ENCODE measurements at regions not wholly inside any gene's neighbourhood (a gene's known extent, or its start where the extent isn't known, plus 50 kb on each side); places are given as distances from the start of the nearest gene placed in this dataset.

DNA sequence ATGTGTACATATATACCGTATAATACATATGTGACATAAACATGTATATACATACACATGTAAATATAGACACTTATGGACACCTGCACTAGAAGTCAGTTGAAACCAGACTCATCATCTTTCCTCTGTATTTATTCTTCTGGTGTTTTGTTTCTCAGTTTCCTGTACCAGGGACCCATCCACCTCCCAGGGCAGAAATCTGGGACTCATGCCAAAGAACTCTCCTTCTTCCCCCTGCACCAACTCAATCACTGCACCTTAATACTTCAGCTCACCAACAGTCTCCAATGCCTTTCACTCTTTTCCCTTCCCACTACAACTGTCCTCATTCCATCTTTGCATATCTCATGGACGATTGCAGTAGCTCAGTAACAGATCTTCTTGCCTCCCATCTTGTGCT, 428.0 kb downstream of the FBXO15 start:
- no peak for DNase-seq

DNA sequence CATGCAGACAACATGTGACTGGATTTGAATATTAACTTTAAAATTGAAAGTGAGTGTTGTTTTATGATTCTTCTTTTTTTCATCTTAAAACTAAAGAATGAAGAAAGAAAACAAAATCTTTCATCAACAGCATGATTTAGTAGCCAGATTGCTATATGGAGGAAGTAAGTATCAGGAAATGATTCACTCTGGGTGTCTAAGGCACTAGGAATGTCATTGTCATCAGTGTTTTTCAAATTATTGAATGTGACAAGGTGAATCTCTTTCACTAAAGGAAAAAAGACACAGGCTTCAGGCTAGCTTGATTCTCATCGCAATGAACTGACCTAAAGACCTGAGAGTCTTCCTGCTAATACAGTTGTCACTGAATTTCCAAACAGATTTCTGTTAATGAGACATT, 430.1 kb downstream of the FBXO15 start:
- no peak for DNase-seq

DNA sequence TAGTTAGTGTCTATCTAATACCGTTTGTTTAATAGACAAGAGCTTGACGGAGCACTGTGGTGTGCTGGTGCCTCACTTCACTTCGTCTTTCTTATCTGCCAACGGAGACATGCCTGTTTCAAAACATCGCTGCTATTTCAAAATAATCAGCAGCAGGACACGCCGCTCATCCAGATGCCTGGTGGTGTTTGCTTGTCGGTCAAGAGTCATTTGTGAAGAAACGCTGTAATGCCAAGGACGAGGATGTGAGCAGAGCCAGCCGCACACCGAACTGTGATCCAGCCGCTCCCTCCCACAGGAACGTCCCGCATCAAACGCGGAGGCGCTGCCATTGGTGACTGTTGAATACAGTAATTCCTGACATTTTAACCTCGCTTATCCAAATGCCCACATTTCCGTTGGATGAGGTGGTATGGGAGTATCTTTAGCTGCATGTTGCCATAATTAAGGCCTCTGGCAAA, 432.4 kb downstream of the FBXO15 start:
- DNase-seq, result no peak

DNA sequence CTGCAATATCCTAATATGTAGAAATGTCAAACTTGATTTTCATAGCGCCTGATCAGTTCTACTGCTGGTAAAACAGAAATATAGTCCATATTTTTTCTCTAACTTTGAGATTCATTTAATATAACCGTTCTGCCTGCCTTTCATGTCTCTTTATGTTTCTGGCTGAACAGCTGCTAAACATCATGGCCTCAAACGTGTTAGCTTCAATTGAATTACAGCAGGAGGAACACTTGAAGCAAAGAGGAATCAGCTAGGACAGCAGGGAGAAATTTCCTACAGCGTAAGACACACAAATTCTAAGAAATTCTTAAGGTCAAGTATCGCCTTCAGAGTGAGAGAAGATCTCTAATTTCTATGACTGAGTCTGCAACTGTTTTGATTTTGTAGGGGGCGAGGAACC, 433.2 kb downstream of the FBXO15 start:
- DNase-seq, result no peak

DNA sequence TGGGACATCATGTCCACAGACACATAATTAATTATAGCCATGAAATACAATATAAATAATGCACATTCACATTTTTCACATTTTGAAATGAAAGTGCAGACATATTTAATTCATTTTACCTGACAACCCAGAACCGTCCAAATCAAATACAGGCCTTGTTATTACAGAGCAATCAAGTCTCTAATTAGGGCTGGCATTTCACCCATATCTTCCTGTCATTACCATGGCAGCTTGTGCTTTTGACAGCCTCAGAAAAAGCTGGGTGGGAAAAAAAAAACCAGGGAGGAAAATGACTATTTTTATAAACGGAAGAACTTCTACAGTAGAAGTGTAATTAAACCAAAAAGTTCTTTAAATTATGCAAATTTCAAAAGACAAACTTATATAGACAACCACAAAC, 436.4 kb downstream of the FBXO15 start:
- DNase-seq, result no peak

DNA sequence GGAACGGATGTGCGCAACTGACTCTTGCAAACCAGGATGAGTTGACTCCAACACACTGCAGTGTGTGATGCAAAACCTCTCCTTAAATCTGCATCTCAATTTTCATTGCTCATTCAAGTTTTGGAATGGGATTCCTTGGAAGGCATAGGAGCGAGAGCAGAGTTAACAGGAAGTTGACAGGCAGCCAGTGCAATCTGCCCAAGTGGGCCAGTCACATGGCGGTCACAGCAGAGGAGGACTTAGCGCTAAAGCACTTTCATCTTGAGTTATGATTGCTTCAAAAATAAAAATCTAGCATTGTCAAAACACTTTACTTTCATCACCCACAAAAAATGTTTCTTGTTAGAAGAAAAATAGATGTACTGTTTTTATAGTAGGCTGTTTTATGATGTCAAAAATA, 439.0 kb downstream of the FBXO15 start:
- no peak for DNase-seq

DNA sequence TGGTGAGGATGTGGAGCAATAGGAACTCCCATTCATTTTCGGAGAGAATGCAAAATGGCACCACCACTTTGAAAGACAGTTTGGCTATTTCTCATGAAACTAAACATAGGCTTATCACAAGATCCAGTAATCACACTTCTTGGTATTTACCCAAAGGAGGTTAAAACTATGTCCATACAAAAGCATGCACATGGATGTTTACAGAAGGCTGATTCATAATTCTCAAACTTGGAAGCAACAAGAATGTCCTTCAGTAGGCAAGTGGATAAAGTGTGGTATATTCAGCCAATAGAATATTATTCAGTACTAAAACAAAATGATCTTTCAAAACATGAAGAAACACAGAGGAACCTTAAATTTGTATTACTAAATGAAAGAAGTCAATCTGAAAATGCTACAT, 440.6 kb downstream of the FBXO15 start:
- DNase-seq, result no peak

DNA sequence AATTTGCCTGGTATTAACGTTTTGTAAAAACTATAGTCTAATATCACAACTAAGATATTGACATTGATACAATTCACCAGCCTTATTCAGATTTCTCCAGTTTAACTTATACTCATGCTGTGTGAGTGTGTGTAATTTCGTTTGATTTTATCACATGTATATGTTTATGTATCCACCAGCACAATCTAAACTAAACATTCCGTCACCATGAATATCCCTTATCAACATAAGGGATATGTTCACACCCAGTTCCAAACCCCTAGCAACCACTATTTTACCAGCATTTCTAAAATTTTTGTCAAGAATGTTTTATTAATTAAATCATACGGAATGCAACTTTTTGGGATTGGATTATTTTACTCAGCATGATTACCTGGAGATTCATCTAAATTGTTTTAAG, 450.3 kb downstream of the FBXO15 start:
- DNase-seq, result no peak

DNA sequence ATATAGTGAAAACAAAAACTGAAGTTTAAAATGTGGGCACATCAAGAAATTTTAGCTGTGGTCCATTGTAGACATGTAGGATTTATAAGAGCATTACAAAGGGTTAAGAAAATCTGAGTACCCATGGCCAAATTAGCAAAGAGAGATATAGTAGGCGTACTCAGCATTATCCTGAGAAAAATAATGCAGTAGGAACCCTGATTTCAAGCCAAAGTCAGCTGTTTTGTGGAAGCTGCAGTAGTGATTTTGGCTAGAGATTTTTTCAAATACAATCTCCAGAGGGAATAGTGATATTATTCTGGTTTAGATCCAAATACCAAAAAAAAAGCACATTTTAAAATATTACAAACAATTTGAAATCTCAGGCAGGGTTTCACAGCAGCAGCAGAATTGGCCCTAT, 450.9 kb downstream of the FBXO15 start:
- DNase-seq, result no peak

DNA sequence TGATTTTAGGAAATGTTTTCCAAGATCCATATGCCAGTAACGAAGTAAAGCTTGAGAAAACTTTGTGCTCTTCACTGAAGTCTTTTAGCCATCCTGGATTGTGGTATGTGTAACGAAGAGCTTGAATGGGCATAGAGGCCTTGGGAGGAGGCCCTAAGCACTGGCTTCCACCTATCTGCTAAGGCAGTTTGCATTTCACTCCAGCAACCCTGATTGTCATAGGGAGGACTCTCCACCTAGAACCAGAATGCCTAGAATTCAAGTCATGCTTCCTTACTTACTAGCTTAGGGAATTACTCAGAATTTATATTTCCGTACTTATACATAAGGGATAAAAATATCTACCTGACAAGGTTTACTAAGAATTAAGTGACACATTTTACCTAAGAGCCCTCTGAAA, 451.5 kb downstream of the FBXO15 start:
- no peak for DNase-seq

DNA sequence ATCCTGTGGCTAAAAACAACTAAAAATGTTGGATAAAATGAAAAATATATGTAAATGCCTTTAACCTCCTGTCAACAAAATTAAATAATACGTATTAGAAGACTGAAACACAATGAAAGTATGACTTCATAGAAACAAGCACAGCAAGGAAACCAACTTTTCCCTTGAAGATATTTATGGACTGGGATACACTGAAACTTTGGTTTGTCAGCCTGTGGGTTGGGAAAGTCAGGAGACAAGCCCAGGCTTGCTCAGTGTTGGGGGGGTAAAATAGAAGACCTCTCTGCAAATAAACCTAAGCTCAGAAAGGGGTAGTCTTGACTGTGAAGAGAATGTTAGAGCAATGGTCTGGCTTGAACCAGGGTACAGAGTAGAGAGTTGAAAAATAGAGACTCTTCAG, 454.5 kb downstream of the FBXO15 start:
- no peak for DNase-seq

DNA sequence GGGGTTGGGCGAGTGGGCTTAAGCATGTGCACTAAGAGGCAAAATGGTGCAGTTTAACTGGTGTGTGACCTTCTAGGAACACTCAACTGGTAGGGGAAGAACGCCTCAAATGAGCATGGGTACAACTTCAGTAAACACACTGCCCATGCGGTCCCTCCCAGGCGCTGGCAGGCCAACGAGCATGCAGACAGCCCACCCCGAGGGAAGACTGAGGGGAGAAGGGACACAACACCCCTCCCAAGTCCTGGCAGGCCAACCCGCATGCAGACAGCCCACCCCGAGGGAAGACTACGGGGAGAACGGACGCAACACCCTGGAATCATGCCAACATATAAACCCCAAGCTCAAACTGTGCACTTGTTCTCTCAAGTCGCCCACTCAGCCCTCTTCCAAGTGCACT, 456.0 kb downstream of the FBXO15 start:
- DNase-seq, result no peak

DNA sequence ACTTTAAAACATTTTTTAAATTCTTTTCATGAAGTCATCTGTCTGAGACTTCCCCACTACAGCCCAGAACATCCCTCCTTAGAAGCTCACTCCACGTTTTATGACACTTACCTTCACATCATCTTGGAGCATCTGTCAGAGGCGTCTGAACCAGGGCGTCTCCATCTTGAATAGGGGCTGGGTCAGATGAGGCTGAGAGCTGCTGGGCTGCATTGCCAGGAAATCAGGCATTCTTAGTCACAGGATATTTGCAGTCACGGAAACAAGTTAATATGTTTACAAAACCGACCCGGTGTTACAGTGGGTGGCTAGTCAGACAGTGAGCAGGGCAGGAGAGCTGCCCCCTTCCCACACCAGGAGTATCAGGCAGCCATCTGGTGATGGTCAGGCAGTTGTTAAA, 456.5 kb downstream of the FBXO15 start:
- DNase-seq, result no peak

DNA sequence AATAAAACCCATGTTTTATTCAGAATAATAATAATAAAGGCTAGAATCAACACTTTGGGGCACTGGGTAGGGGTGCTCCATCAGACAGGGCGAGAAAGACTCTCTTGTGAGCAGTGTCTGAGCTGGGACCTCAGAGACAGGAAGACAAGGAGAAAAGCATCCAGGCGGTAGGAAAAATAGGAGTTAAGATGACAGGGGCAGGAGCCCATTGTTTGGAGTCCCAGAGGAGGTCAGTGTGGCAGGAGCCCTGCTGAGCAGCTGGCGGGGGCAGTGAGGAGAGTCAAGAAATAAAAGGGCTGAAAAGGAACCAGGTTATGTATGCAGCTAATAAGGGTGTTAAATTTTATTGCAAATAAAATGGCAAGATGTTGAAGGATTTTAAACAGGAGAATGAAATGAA, 457.4 kb downstream of the FBXO15 start:
- DNase-seq, result no peak

DNA sequence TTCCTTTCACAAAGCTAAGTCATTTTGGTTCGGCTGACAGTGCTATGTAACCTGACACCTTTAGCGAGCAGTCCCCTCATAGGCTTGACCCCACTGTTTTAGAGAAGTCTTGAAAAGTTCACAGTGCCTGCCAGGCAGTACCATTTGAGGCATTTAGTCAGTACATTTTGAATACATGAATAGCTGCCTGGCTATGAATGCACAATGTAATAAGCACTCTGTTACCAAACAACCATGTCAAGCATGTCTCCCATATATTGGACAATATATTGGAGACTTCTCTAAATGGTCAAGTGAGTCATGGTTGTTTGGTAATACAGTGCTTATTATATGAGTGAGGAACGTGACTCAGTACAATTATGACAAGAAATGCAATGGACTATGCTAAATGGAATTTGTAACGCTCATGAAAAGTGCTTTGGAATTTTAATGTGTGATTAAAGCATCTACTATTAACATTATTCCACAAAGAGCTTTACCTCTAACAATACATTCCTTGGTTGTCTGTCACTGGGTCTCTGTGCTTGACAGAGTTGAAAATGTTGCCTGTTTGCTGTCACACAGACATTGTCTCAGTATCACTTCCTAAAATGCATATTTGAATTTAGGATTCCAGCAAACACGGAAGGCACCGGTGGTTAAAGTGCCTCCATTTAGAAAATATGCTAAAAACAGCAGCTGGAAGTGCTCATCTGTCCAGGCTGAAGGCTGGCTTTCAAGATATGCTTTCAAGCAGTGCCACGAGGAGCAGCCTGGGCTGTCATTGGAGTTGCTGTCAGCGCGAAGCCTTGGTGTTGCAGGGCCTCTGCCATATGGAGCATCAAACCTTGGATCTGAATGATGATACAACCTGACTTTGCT, 458.6 kb downstream of the FBXO15 start:
- no peak for DNase-seq

DNA sequence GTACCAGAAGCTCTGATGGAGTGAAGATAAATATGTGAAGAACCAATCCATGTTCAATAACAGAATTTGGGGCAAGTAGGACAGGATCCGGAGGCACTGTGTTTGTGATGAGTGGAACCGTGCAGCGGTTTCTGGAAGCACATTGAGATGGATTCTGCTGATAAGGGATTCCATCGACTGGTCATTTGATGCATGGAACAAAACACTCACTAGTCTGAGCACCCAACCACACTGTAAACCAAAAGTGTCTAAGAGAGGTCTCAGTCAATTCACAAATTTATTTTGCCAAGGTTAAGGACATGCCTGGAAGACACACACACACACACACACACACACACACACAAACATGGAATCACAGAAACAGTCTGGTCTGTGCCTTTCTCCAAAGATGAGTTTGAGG, 459.5 kb downstream of the FBXO15 start:
- DNase-seq, result no peak

DNA sequence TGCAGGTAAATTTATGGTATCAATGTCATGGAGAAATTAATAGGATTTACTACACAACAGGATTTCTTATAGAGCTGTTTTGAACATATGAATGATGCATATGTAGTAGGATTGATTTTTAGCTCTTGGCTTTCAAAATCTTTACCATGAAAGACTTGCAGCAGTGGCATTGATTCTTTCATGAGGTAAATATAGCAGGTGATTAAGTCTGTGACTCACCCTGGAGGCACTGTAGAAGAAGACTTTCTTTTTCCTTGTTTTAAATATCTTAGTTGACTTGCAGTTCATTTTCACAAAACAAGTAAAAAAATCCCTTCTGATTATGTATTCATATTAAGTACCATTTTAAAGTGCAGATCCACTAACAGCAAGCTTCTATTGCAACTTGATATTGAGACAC, 463.0 kb downstream of the FBXO15 start:
- DNase-seq, result no peak

DNA sequence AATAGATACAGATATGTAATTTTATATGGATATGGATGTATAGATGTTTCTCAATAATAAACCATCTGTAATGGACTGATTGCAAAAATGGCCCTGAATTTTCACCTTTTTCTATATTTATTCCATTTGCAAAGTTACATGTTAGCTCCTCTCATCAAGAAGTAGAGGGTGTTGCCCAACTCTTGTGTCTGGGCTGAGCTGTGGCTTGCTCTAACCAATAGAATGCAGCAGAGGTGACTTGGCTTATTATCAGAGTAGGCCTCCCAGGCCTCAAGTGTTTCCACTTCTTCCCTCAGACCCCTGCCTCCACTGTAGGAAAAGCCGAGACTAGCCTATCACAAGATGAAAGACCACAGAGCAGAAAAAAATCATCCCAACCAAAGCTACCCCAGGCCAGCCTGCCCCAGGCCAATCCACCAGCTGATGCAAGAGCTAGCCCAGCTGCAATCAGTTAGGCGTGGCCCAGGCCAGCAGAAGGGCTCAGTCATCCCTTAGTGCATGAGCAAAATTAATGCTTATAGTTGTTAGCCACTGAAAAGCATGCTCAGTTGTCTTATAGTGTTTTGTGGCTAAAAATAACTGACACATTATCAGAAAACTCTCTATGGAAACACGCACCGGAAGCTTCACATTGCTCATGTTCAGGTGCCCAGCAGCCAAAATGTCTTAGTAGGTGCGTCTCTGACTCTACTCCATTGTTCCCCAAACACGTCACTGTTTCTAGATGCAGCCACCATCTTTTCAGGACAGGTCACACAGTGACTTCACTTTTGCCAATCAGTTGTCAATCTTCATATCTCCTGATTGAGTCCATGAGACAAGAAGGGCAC, 464.0 kb downstream of the FBXO15 start:
- no peak for DNase-seq

DNA sequence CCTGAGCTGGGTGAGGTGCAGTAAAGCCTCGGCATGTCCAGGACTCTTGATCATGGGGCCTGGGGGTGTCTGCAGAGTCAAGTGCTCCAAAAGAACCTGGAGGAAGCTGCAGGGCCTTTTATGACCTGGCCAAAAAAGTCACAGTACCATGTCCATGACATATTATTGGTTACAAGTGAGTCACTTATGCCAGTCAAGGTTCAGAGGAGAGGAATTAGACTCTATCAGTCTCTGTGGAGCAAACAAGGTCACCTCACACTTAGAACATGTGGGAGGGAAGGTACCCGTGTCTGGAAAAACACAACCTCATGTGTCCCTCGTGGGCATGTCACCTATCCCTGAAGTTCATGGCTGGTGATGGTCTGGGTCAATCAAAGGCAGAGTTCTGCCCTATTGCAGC, 465.7 kb downstream of the FBXO15 start:
- DNase-seq, result no peak

DNA sequence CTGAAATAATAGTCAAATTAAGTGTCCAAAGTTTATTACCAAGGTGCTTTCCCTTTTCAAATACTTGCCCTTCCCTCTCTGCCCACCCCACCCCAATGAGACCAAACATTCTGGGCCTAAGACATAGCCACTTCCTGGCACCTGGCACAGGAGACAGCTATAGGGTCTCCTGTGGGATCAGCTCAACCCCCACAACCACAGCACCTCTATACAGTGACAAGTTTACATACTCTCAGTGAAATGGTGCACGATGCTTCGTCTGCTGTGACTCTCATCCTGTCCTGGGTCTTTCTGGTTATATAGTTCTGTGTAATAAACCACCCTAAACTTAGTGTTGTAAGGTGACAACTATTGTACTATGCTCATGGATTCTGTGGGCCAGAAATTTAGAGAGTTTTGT, 466.2 kb downstream of the FBXO15 start:
- DNase-seq, result no peak

DNA sequence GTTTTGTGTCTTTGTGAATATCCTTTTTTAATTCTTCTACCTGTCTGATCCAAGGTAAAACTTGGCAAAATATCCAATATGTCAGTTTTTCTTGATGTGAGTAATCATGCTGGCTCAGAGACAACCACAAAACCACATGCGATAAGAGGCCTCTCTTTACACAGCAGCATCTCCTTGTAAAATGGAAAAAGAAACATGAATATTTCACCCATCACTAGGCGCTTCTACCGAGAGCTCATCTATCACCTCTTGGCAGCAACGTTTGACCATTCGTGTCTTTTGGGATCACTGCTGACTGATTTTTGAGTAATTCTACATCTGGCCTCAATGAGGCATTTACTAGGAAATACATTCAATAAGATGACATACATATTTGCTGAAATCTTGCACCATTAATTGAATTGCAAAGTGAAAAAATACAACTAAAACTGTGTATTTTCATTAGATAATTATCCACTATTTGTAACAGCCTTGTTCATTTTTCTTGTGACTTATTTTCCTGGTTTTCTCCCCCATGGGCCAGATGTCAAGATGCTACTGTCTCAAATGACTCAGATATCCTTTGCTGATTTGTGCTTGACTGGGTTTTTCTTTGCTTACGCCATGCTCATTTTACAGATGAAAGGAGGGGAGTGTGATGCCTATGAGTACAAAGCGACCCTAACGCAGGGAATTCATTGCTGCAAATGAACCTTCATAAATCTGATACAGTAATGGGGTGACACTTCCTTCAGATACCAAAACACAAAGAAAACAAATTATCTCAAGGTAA, 467.5 kb downstream of the FBXO15 start:
- no peak for DNase-seq

DNA sequence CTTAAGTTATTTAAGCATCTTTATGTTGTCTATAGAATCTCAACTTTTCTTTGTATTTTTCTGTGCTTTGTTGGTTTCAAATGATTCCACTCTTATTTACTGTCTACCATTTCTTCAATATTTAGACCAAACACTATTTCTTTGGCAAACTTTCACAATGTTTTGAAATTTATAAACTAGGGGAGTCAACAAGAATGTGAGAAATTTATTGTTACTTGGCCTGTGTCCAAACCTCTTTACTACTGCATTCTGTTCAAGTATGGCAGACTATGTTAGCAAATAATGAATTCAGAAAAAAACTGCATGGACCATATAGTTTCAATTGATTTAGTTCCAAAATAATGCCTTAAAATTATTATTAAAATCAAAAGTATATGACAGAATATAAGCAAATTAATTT, 470.2 kb downstream of the FBXO15 start:
- no peak for DNase-seq

DNA sequence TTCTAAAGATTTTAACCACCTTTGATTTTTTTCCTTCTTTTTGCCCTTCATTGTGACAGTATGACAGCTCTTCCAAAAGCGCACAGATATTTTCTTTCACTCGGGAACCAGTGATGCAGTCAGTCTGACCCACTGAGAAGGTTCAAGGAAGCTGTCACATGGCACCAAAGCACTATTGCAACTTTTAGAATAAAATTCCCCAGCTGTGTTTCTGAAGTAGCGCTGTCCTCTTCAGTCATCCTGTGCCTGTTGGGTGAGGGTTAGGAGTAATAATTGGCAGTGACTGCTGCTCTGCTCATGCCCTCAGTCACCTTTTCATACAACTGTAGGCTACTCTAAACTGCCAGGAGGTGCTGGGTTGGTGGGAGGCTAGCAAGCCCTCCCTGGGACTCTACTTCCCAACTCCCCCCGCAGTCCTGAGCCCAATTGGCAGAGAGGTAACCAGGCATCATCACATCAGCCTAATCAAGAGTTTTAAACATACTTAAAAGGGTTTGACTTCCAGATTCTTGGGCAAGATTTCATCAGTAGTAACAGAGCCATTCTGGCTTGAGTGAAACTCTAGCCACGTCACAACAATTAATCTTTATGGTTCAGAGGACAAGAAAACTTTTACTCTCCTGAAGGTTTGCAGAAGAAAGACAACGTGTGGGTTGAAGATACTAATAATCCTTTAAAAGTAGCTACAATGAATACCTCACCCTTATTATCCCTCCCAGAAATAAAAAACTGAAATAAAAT, 473.3 kb downstream of the FBXO15 start:
- no peak for DNase-seq

All from CD4-positive, alpha-beta T cell treated with Interleukin-4 for 4 hours (primary cell).